D721Med (cell line): ENCODE measurements at regions not wholly inside any gene's neighbourhood (a gene's known extent, or its start where the extent isn't known, plus 50 kb on each side); places are given as distances from the start of the nearest gene placed in this dataset.

Source experiments
- DNase-seq: peaks from one replicate; pipeline ENCODE4 v3.0.0; 2011; ENCODE audit warnings: low spot score; ENCODE audit not compliant: insufficient read length
- FAIRE-seq: peaks from 2 replicates; lab custom pipeline; 2011; peaks lifted over from hg19 to GRCh38; lab: Jason Lieb, UNC
- CTCF ChIP-seq: IDR thresholded peaks from 2 replicates; pipeline ENCODE4 v1.5.1; 2012; ENCODE audit warnings: mild to moderate bottlenecking, control low read depth; ENCODE audit not compliant: insufficient read depth; ENCODE audit errors: missing control alignments

- FAIRE-seq (no peak), DNase-seq (no peak)
- no peak for TF ChIP-seq CTCF
Measured at GRCh38 chr2:164060031-164060430, 324.2 kb upstream of the FIGN start.

- DNase-seq, result no peak
- TF ChIP-seq CTCF, result no peak
- no peak for FAIRE-seq
Measured at GRCh38 chr2:164055623-164056022, 319.8 kb upstream of the FIGN start.

GRCh38 chr2:164054651-164055050 is 318.8 kb upstream of the FIGN start:
- FAIRE-seq (no peak), DNase-seq (no peak)
- no peak for TF ChIP-seq CTCF

GRCh38 chr2:164053021-164053420 is 317.2 kb upstream of the FIGN start:
- FAIRE-seq (no peak), DNase-seq (no peak)
- TF ChIP-seq CTCF, result no peak

GRCh38 chr2:164052006-164052405 is 316.2 kb upstream of the FIGN start:
- FAIRE-seq (no peak), DNase-seq (no peak)
- no peak for TF ChIP-seq CTCF

GRCh38 chr2:164048729-164049128 is 312.9 kb upstream of the FIGN start:
- FAIRE-seq (no peak), DNase-seq (no peak)
- TF ChIP-seq CTCF, result no peak

GRCh38 chr2:164046040-164046439 is 310.2 kb upstream of the FIGN start:
- TF ChIP-seq CTCF, result no peak
- DNase-seq, result no peak

More at GRCh38 chr2:164046040-164046439, 310.2 kb upstream of the FIGN start:
- no peak for FAIRE-seq
